ENCODE measurements at regions not wholly inside any gene's neighbourhood (a gene's known extent, or its start where the extent isn't known, plus 50 kb on each side); places are given as distances from the start of the nearest gene placed in this dataset.
"Not testable (repeated sequence)": the region's sequence is repeated elsewhere in the genome, so short reads cannot be mapped to it uniquely, and the experiment has no call there.

DNA sequence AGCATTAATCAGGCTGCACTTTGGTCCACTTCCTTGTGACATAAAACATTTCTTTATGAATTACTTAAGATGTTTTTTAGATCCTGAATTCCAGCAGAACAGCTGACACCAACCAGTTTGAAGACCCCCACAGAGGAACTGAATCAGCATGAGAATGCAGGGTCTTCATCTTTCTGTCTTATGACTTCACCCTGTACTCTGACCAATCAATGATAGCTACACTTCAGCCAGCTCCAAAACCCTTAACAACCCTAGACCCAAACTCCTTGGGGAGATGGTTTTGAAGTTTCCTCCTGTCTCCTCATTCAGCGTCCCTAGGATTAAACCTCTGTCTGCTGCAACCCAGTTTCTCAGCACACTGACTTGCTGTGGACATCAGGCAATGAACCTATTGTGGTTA, 175.0 kb downstream of the CTH start:
- Histone ChIP-seq H3K36me3 (ENCODE audit: control insufficient read depth, insufficient read depth, low read length) (no peaks in the 10 kb centered on the region), H3K4me3 (replicated peaks; ENCODE audit: low read depth, low read length) (no peak overlapping the region), H3K27me3 (replicated peaks; ENCODE audit: control insufficient read depth, insufficient read depth, low read length) (no peaks in the 10 kb centered on the region)
- TF ChIP-seq, protein P1, sequence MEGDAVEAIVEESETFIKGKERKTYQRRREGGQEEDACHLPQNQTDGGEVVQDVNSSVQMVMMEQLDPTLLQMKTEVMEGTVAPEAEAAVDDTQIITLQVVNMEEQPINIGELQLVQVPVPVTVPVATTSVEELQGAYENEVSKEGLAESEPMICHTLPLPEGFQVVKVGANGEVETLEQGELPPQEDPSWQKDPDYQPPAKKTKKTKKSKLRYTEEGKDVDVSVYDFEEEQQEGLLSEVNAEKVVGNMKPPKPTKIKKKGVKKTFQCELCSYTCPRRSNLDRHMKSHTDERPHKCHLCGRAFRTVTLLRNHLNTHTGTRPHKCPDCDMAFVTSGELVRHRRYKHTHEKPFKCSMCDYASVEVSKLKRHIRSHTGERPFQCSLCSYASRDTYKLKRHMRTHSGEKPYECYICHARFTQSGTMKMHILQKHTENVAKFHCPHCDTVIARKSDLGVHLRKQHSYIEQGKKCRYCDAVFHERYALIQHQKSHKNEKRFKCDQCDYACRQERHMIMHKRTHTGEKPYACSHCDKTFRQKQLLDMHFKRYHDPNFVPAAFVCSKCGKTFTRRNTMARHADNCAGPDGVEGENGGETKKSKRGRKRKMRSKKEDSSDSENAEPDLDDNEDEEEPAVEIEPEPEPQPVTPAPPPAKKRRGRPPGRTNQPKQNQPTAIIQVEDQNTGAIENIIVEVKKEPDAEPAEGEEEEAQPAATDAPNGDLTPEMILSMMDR (IDR thresholded peaks at IDR 0.05; ENCODE audit: insufficient read depth, low read length, poor library complexity, severe bottlenecking), result no peak
- no peak for DNase-seq (ENCODE audit: extremely low read depth, insufficient read length)

DNA sequence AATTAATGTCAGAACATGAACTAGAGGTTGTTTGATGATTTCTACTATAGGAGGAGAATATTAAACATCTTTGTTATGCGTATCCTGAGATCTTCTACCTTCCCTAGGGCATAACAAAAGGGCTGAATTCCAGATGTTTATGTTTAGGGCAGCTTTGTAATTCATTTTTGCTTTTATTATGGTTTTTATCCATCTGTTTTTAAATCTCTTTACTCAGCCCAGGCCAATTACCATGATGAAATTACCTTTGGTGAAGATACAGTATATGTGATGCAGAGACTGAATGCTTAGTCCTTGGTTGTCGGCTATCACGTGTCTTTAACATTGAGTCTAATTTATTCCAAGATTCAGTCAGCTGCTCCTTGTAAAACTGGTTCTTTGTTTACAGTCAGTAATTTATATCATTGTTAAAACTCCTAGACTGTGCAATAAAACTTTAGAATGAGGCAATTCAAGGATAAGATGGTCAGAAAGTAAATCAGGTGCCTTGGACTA, 176.9 kb downstream of the CTH start:
- H3K4me3 ChIP-seq (replicated peaks; ENCODE audit: low read depth, low read length), result no peak overlapping the region
- no peaks in the 10 kb centered on the region for H3K36me3 ChIP-seq (ENCODE audit: control insufficient read depth, insufficient read depth, low read length)
- H3K27me3 ChIP-seq (replicated peaks; ENCODE audit: control insufficient read depth, insufficient read depth, low read length), result no peaks in the 10 kb centered on the region
- TF ChIP-seq, protein P1 (IDR thresholded peaks at IDR 0.05; ENCODE audit: insufficient read depth, low read length, poor library complexity, severe bottlenecking), result no peak
- DNase-seq (ENCODE audit: extremely low read depth, insufficient read length), result no peak

DNA sequence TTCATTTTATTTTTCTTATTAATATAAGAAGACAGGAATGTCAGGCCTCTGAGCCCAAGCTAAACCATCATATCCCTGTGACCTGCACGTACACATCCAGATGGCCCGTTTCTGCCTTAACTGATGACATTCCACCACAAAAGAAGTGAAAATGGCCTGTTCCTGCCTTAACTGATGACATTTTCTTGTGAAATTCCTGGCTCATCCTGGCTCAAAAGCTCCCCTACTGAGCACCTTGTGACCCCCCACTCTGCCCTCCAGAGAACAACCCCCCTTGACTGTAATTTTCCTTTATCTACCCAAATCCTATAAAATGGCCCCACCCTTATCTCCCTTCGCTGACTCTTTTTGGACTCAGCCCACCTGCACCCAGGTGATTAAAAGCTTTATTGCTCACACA, 182.5 kb downstream of the CTH start:
- not testable (repeated sequence) for DNase-seq (ENCODE audit: extremely low read depth, insufficient read length); H3K27me3 ChIP-seq (replicated peaks; ENCODE audit: control insufficient read depth, insufficient read depth, low read length); H3K36me3 ChIP-seq (ENCODE audit: control insufficient read depth, insufficient read depth, low read length); H3K4me3 ChIP-seq (replicated peaks; ENCODE audit: low read depth, low read length)

DNA sequence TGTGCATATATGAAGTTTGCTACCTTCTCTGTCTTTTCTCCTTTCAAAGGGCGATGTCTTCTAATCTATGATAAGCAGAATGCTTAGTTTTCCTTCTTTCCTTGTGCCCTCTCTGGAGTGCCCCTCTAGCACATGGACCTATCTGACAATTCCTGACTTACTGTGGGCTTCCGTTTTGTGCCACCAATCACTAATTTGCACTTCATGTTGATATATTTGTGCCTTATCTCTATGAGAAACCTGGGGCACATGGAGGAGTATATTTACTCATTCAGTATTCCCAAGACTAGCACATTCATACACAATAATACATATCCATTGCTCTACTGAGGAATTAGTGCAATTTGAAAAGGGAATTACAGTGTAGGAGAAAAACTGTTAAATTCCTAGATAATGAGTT, 197.7 kb downstream of the CTH start:
- Histone ChIP-seq H3K36me3 (ENCODE audit: control insufficient read depth, insufficient read depth, low read length) (no peaks in the 10 kb centered on the region), H3K4me3 (replicated peaks; ENCODE audit: low read depth, low read length) (no peak overlapping the region), H3K27me3 (replicated peaks; ENCODE audit: control insufficient read depth, insufficient read depth, low read length) (no peaks in the 10 kb centered on the region)
- DNase-seq (ENCODE audit: extremely low read depth, insufficient read length), result no peak
- TF ChIP-seq, protein P1 (IDR thresholded peaks at IDR 0.05; ENCODE audit: insufficient read depth, low read length, poor library complexity, severe bottlenecking), result no peak

DNA sequence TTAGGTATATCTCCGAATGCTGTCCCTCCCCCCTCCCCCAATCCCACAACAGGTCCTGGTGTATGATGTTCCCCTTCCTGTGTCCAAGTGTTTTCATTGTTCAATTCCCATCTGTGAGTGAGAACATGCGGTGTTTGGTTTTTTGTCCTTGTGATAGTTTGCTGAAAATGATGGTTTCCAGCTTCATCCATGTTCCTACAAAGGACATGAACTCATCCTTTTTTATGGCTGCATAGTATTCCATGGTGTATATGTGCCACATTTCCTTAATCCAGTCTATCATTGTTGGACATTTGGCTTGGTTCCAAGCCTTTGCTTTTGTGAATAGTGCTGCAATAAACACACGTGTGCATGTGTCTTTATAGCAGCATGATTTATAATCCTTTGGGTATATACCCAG, 199.1 kb downstream of the CTH start:
- DNase-seq (ENCODE audit: extremely low read depth, insufficient read length), result not testable (repeated sequence)

DNA sequence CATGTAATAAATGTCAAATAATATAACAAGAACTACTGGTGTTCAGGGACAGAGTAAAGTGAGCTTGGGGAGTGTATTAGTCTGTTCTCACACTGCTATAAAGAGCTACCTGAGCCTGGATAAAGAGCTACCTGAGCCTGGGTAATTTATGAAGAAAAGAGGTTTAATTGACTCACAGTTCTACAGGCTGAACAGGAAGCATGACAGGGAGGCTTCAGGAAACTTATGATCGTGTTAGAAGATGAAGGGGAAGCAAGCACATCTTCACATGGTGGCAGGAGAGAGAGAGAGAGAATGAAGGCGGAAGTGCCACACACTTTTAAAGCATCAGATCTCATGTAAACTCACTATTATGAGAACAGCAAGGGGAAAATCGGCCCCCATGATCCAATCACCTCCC, 205.9 kb downstream of the CTH start:
- no peak overlapping the region for H3K4me3 ChIP-seq (replicated peaks; ENCODE audit: low read depth, low read length)
- TF ChIP-seq, protein P1 (IDR thresholded peaks at IDR 0.05; ENCODE audit: insufficient read depth, low read length, poor library complexity, severe bottlenecking), result no peak
- H3K27me3 ChIP-seq (replicated peaks; ENCODE audit: control insufficient read depth, insufficient read depth, low read length), result no peaks in the 10 kb centered on the region
- no peaks in the 10 kb centered on the region for H3K36me3 ChIP-seq (ENCODE audit: control insufficient read depth, insufficient read depth, low read length)
- no peak for DNase-seq (ENCODE audit: extremely low read depth, insufficient read length)

More for the DNA sequence above, 199.1 kb downstream of the CTH start:
- H3K4me3 ChIP-seq (replicated peaks; ENCODE audit: low read depth, low read length); H3K36me3 ChIP-seq (ENCODE audit: control insufficient read depth, insufficient read depth, low read length); H3K27me3 ChIP-seq (replicated peaks; ENCODE audit: control insufficient read depth, insufficient read depth, low read length): not testable (repeated sequence)

DNA sequence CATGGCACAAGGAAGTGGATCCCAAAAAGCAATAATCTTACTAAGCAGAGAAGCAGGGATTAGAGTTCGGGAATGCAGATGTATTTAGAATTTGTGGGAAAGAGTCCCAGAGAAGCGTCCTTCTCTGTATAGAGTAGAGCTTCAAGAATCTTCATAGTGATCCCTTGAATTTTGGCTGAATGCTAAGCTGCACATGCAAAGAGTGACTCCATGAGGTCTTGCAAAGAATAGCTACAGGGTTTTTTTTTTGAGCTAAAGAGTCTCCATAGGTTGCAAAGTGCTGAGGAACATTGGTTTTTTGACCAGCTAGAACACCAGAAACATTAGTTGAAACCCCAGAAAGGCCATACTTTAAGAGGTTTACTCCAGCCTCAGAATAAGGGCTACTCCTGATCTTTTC, 206.7 kb downstream of the CTH start:
- TF ChIP-seq, protein P1 (IDR thresholded peaks at IDR 0.05; ENCODE audit: insufficient read depth, low read length, poor library complexity, severe bottlenecking), result no peak
- no peak overlapping the region for H3K4me3 ChIP-seq (replicated peaks; ENCODE audit: low read depth, low read length)
- DNase-seq (ENCODE audit: extremely low read depth, insufficient read length), result no peak
- no peaks in the 10 kb centered on the region for H3K36me3 ChIP-seq (ENCODE audit: control insufficient read depth, insufficient read depth, low read length)
- H3K27me3 ChIP-seq (replicated peaks; ENCODE audit: control insufficient read depth, insufficient read depth, low read length), result no peaks in the 10 kb centered on the region
